ENCODE measurements at regions not wholly inside any gene's neighbourhood (a gene's known extent, or its start where the extent isn't known, plus 50 kb on each side); places are given as distances from the start of the nearest gene placed in this dataset.

DNA sequence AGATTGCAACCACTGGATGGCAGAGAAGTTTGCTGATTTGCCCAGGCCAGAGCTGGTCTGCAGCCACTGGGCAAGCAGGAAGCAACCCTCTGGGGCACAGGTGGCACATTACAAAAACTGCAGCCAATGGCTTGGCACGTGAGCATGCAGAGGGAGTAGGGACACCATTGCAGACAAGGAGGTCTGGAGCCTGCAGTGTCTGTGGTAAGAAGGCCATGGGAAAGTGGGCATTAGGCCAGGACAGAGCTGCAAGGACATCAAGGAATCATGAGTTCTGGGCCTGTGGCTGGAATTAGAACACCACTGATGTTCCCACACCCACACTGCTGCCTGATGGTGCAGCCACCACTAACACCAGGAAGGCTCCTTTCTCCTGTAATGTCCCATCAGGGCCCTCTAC, 113.0 kb downstream of the TSEN15 start:
- no TSS peak for BruUV-seq (replicated peaks)
- no peak overlapping the region for H3K4me2 ChIP-seq

DNA sequence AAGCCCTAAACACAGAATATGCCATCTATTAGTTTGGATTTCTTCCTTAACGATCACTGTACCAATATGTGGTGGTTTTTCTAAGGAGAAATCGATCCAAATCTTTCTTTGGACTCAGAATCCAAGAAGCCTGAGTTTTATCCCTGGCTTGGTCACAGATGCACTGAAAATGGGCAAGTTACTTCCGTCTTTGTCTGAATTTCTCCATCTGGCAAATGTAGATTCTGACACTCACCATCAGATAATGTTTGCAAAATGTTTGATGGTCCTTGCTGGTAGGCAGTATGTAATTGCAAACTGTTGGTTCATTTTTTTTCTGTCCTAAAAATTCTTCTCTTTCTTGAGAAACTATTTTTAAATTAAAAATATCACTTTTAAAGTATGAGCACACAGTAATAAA, 115.0 kb downstream of the TSEN15 start:
- no peaks in the 10 kb centered on the region for H3K4me1 ChIP-seq (replicated peaks; ENCODE audit: insufficient read depth)
- no peaks in the 10 kb centered on the region for H3K27me3 ChIP-seq (ENCODE audit: insufficient read depth, low read depth)
- no peaks in the 10 kb centered on the region for H3K36me3 ChIP-seq (ENCODE audit: low read depth)
- intact Hi-C loops (cut with micrococcal nuclease; ENCODE audit: unreplicated experiment): no loop called here
- H3K4me3 ChIP-seq: no peak overlapping the region
- no peaks in the 10 kb centered on the region for H4K20me1 ChIP-seq (ENCODE audit: insufficient read depth)
- no peak for TF ChIP-seq EZH2 (IDR thresholded peaks at IDR 0.05; ENCODE audit: low read depth)
- ChIA-PET POLR2A (ENCODE audit: unreplicated experiment) (no interaction called here), CTCF (no interaction called here)
- no peaks in the 10 kb centered on the region for H3K9me2 ChIP-seq (ENCODE audit: insufficient read depth)
- H3K79me2 ChIP-seq (ENCODE audit: low read depth): no peaks in the 10 kb centered on the region
- BruUV-seq (replicated peaks): no TSS peak
- no peaks in the 10 kb centered on the region for H3F3A ChIP-seq (ENCODE audit: insufficient read depth, low read depth)
- no peak overlapping the region for H3K4me2 ChIP-seq
- H3K9me3 ChIP-seq (ENCODE audit: insufficient read depth, low read depth): no peaks in the 10 kb centered on the region
- no peak overlapping the region for H3K27ac ChIP-seq
- DNase-seq: no peak
- no peak overlapping the region for H2AFZ ChIP-seq

More for the DNA sequence above, 113.0 kb downstream of the TSEN15 start:
- POLR2A ChIA-PET (ENCODE audit: unreplicated experiment): no interaction called here
- H3K79me2 ChIP-seq (ENCODE audit: low read depth): no peaks in the 10 kb centered on the region
- no peak overlapping the region for H2AFZ ChIP-seq
- H3K36me3 ChIP-seq (ENCODE audit: low read depth): no peaks in the 10 kb centered on the region
- no peaks in the 10 kb centered on the region for H3K4me1 ChIP-seq (replicated peaks; ENCODE audit: insufficient read depth)
- H3K4me3 ChIP-seq: no peak overlapping the region
- TF ChIP-seq, protein P1, sequence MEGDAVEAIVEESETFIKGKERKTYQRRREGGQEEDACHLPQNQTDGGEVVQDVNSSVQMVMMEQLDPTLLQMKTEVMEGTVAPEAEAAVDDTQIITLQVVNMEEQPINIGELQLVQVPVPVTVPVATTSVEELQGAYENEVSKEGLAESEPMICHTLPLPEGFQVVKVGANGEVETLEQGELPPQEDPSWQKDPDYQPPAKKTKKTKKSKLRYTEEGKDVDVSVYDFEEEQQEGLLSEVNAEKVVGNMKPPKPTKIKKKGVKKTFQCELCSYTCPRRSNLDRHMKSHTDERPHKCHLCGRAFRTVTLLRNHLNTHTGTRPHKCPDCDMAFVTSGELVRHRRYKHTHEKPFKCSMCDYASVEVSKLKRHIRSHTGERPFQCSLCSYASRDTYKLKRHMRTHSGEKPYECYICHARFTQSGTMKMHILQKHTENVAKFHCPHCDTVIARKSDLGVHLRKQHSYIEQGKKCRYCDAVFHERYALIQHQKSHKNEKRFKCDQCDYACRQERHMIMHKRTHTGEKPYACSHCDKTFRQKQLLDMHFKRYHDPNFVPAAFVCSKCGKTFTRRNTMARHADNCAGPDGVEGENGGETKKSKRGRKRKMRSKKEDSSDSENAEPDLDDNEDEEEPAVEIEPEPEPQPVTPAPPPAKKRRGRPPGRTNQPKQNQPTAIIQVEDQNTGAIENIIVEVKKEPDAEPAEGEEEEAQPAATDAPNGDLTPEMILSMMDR (conservative IDR thresholded peaks at IDR 0.05): no peak
- no peak for TF ChIP-seq EZH2 (IDR thresholded peaks at IDR 0.05; ENCODE audit: low read depth)
- no peaks in the 10 kb centered on the region for H3K9me2 ChIP-seq (ENCODE audit: insufficient read depth)
- no peak overlapping the region for H3K27ac ChIP-seq
- CTCF ChIA-PET: no interaction called here
- intact Hi-C loops (cut with micrococcal nuclease; ENCODE audit: unreplicated experiment): no loop called here
- no peak for DNase-seq
- no peaks in the 10 kb centered on the region for H3K9me3 ChIP-seq (ENCODE audit: insufficient read depth, low read depth)
- no peaks in the 10 kb centered on the region for H4K20me1 ChIP-seq (ENCODE audit: insufficient read depth)
- H3K27me3 ChIP-seq (ENCODE audit: insufficient read depth, low read depth): no peaks in the 10 kb centered on the region
- no peaks in the 10 kb centered on the region for H3F3A ChIP-seq (ENCODE audit: insufficient read depth, low read depth)

DNA sequence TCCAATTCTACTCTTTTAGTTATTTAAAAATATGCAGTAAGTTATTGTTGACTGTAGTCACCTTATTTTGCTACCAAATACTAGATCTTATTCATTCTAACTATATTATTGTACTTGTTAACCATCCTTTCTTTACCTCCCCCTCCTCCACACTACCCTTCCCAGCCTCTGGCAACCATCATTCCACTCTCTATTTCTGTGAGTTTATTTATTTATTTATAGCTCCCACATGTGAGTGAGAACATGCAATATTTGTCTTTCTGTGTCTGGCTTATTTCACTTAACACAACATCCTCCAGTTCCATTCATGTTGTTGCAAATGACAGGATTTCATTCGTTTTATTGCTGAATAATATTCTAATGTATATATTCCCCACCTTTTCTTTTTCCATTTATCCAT, 115.8 kb downstream of the TSEN15 start:
- Histone ChIP-seq H3K36me3 (ENCODE audit: low read depth) (no peaks in the 10 kb centered on the region), H3K4me2 (no peak overlapping the region), H3K4me3 (no peak overlapping the region), H3K79me2 (ENCODE audit: low read depth) (no peaks in the 10 kb centered on the region), H3F3A (ENCODE audit: insufficient read depth, low read depth) (no peaks in the 10 kb centered on the region), H3K27me3 (ENCODE audit: insufficient read depth, low read depth) (no peaks in the 10 kb centered on the region), H2AFZ (no peak overlapping the region), H3K9me3 (ENCODE audit: insufficient read depth, low read depth) (no peaks in the 10 kb centered on the region), H3K4me1 (replicated peaks; ENCODE audit: insufficient read depth) (no peaks in the 10 kb centered on the region), H3K27ac (no peak overlapping the region), H3K9me2 (ENCODE audit: insufficient read depth) (no peaks in the 10 kb centered on the region), H4K20me1 (ENCODE audit: insufficient read depth) (no peaks in the 10 kb centered on the region)
- POLR2A ChIA-PET (ENCODE audit: unreplicated experiment): no interaction called here
- no TSS peak for BruUV-seq (replicated peaks)
- no peak for DNase-seq
- CTCF ChIA-PET: no interaction called here
- TF ChIP-seq, protein P1 (conservative IDR thresholded peaks at IDR 0.05): no peak
- TF ChIP-seq EZH2 (IDR thresholded peaks at IDR 0.05; ENCODE audit: low read depth): no peak
- intact Hi-C loops (cut with micrococcal nuclease; ENCODE audit: unreplicated experiment): no loop called here

DNA sequence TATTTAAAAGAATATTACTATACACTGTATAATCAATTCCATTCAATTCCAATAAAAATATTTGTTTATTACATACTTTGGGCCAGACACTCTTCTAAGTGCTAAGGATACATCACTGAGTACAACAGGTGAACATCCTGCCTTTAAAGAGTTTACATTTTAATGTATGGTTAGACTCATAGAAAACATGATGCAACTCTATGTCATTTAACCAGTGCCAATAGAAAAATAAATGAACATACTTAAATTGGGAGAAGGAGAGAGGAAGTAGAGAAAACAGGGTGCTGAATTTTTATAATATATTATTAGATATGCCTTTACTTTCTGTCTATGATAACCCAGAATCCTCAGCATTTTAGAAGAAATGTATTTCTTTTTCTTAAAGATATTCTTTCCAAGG, 119.2 kb downstream of the TSEN15 start:
- intact Hi-C loops (cut with micrococcal nuclease; ENCODE audit: unreplicated experiment): no loop called here
- Histone ChIP-seq H4K20me1 (ENCODE audit: insufficient read depth) (no peaks in the 10 kb centered on the region), H3K4me1 (replicated peaks; ENCODE audit: insufficient read depth) (no peaks in the 10 kb centered on the region), H3K4me2 (no peak overlapping the region), H3K27ac (no peak overlapping the region), H3K79me2 (ENCODE audit: low read depth) (no peaks in the 10 kb centered on the region), H3K27me3 (ENCODE audit: insufficient read depth, low read depth) (no peaks in the 10 kb centered on the region), H3K4me3 (no peak overlapping the region), H3K9me3 (ENCODE audit: insufficient read depth, low read depth) (no peaks in the 10 kb centered on the region), H3K36me3 (ENCODE audit: low read depth) (no peaks in the 10 kb centered on the region), H3K9me2 (ENCODE audit: insufficient read depth) (no peaks in the 10 kb centered on the region), H3F3A (ENCODE audit: insufficient read depth, low read depth) (no peaks in the 10 kb centered on the region), H2AFZ (no peak overlapping the region)
- TF ChIP-seq EZH2 (IDR thresholded peaks at IDR 0.05; ENCODE audit: low read depth): no peak
- TF ChIP-seq, protein P1 (conservative IDR thresholded peaks at IDR 0.05): no peak
- ChIA-PET CTCF (no interaction called here), POLR2A (ENCODE audit: unreplicated experiment) (no interaction called here)
- no peak for DNase-seq
- no TSS peak for BruUV-seq (replicated peaks)
